OCI-LY1 (cell line): ENCODE measurements at regions not wholly inside any gene's neighbourhood (a gene's known extent, or its start where the extent isn't known, plus 50 kb on each side); places are given as distances from the start of the nearest gene placed in this dataset.

Experiments
- EZH2 ChIP-seq: fragments of 200-600 bp; sonication (generic), shearing (Covaris generic); IDR thresholded peaks from 2 replicates; pipeline ENCODE4 v1.8.0; 2017; ENCODE audit warnings: borderline replicate concordance, mixed run types, mild to moderate bottlenecking, antibody characterized with exemption, low read length, moderate library complexity, mixed read lengths
- TF ChIP-seq, protein P1 (sequence below): fragments of 200-600 bp; sonication (generic), shearing (Covaris generic); IDR thresholded peaks from 2 replicates; pipeline ENCODE4 v1.5.1; 2017; ENCODE audit warnings: mild to moderate bottlenecking, antibody characterized with exemption, low read length, moderate library complexity, mixed read lengths

DNA sequence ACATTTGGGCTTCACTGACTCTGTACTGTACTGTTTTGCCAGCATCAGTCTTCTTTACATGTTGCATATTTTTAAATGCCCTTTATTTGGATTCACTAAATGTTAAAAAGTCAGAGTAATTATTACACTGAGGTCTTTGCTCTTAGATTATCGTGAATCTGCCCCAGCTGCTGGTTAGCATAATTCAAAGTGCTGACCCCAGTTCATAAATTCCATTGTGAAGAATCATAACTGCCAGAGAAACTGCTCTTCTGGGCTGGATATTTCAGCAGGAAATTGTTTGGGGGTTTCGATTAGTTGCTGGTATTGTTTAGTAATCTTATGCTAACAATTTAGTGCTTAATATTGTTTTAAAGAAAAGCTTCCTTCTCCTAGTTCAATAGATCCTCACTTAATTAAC is 682.1 kb upstream of the MAP3K7 start:
- TF ChIP-seq, protein P1, sequence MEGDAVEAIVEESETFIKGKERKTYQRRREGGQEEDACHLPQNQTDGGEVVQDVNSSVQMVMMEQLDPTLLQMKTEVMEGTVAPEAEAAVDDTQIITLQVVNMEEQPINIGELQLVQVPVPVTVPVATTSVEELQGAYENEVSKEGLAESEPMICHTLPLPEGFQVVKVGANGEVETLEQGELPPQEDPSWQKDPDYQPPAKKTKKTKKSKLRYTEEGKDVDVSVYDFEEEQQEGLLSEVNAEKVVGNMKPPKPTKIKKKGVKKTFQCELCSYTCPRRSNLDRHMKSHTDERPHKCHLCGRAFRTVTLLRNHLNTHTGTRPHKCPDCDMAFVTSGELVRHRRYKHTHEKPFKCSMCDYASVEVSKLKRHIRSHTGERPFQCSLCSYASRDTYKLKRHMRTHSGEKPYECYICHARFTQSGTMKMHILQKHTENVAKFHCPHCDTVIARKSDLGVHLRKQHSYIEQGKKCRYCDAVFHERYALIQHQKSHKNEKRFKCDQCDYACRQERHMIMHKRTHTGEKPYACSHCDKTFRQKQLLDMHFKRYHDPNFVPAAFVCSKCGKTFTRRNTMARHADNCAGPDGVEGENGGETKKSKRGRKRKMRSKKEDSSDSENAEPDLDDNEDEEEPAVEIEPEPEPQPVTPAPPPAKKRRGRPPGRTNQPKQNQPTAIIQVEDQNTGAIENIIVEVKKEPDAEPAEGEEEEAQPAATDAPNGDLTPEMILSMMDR = no peak
- TF ChIP-seq EZH2 = no peak
